CD14-positive monocyte (primary cell): ENCODE measurements at regions not wholly inside any gene's neighbourhood (a gene's known extent, or its start where the extent isn't known, plus 50 kb on each side); places are given as distances from the start of the nearest gene placed in this dataset.

Experiments
- DNase-seq, 3 donors: peaks; one replicate each; pipeline ENCODE4 v3.0.0-alpha.2; 2011 to 2022
- H2AFZ ChIP-seq: 2 replicates; pipeline ENCODE4 v1.6.0; 2012; ENCODE audit warnings: mild to moderate bottlenecking, low read depth, low read length, inconsistent platforms; ENCODE audit not compliant: insufficient read depth, poor library complexity, severe bottlenecking
- H3K27ac ChIP-seq, 2 donors: 1 replicate in 1 of 2; 2 replicates in 1 of 2; pipeline ENCODE4 v1.5.1; 2012 to 2013; ENCODE audit warnings: low read length in 2 of 2, control low read depth in 1 of 2, inconsistent platforms in 1 of 2, low read depth in 1 of 2, mild to moderate bottlenecking in 1 of 2
- H3K27me3 ChIP-seq, 2 donors: one replicate each; pipeline versions ENCODE4 v1.6.0 to v1.6.1; 2011 to 2013; ENCODE audit warnings: low read length in 2 of 2; ENCODE audit not compliant: control insufficient read depth in 2 of 2, insufficient read depth in 2 of 2
- H3K36me3 ChIP-seq, 2 donors: replicated peaks in 1 of 2; 1 replicate in 1 of 2; 2 replicates in 1 of 2; pipeline versions ENCODE4 v1.5.1 to v1.6.1; 2012 to 2013; ENCODE audit warnings: low read length in 2 of 2, control low read depth in 1 of 2, inconsistent platforms in 1 of 2, mild to moderate bottlenecking in 1 of 2; ENCODE audit not compliant: insufficient read depth in 2 of 2, control insufficient read depth in 1 of 2
- H3K4me1 ChIP-seq, 2 donors: 1 replicate in 1 of 2; 2 replicates in 1 of 2; pipeline versions ENCODE4 v1.5.1 to v1.6.1; 2012 to 2013; ENCODE audit warnings: low read length in 2 of 2, control low read depth in 1 of 2, inconsistent platforms in 1 of 2, mild to moderate bottlenecking in 1 of 2, moderate library complexity in 1 of 2; ENCODE audit not compliant: insufficient read depth in 2 of 2, control insufficient read depth in 1 of 2
- H3K4me2 ChIP-seq: replicated peaks from 2 replicates; pipeline ENCODE3; 2012; ENCODE audit warnings: low read length, moderate library complexity, mild to moderate bottlenecking; ENCODE audit not compliant: poor library complexity, severe bottlenecking; ENCODE audit errors: extremely low read depth
- H3K4me3 ChIP-seq, 3 experiments: fragments of 200-600 bp in 1 of 3; sonication (generic) in 1 of 3; replicated peaks in 1 of 3; 1 replicate in 2 of 3; 2 replicates in 1 of 3; pipeline ENCODE4 v1.5.1; 2011 to 2013; ENCODE audit warnings: low read length in 3 of 3, mild to moderate bottlenecking in 3 of 3, control low read depth in 2 of 3, low read depth in 2 of 3, inconsistent platforms in 1 of 3, moderate library complexity in 1 of 3
- H3K79me2 ChIP-seq: 2 replicates; pipeline ENCODE4 v1.6.0; 2012; ENCODE audit warnings: mild to moderate bottlenecking, control low read depth, inconsistent platforms, low read length, moderate library complexity; ENCODE audit not compliant: insufficient read depth
- H3K9ac ChIP-seq: 2 replicates; pipeline ENCODE4 v1.6.0; 2017; ENCODE audit warnings: low read length, mild to moderate bottlenecking; ENCODE audit not compliant: insufficient read depth, poor library complexity, severe bottlenecking
- H3K9me3 ChIP-seq, 2 donors: replicated peaks in 1 of 2; 1 replicate in 1 of 2; 2 replicates in 1 of 2; pipeline versions ENCODE4 v1.5.1 to v1.6.1; 2012 to 2013; ENCODE audit warnings: low read length in 2 of 2, control low read depth in 1 of 2; ENCODE audit not compliant: control insufficient read depth in 1 of 2, insufficient read depth in 1 of 2
- H4K20me1 ChIP-seq: 2 replicates; pipeline ENCODE4 v1.6.0; 2012; ENCODE audit warnings: mild to moderate bottlenecking, low read length, control low read depth, moderate library complexity; ENCODE audit not compliant: insufficient read depth
- H3K27ac Mint-ChIP-seq, 7 donors: one replicate each; pipeline ENCODE4 v1.8.0; 2020; ENCODE audit warnings: mild to moderate bottlenecking in 7 of 7, mixed read lengths in 7 of 7, moderate library complexity in 6 of 7, inconsistent platforms in 2 of 7
- H3K27me3 Mint-ChIP-seq, 3 donors: one replicate each; pipeline ENCODE4 v1.8.0; 2021 to 2022; ENCODE audit warnings: low read depth in 3 of 3, mild to moderate bottlenecking in 3 of 3, mixed read lengths in 3 of 3, moderate library complexity in 3 of 3, inconsistent platforms in 1 of 3
- H3K36me3 Mint-ChIP-seq, 2 donors: one replicate each; pipeline ENCODE4 v1.8.0; 2020; ENCODE audit warnings: mixed read lengths in 2 of 2, inconsistent platforms in 1 of 2, mild to moderate bottlenecking in 1 of 2
- H3K4me1 Mint-ChIP-seq: one replicate; pipeline ENCODE4 v1.8.0; 2020; ENCODE audit warnings: mild to moderate bottlenecking, mixed read lengths
- H3K4me3 Mint-ChIP-seq, 2 donors: one replicate each; pipeline ENCODE4 v1.8.0; 2020; ENCODE audit warnings: mild to moderate bottlenecking in 2 of 2, mixed read lengths in 2 of 2, moderate library complexity in 1 of 2
- H3K9me3 Mint-ChIP-seq, 7 donors: one replicate each; pipeline ENCODE4 v1.8.0; 2020 to 2022; ENCODE audit warnings: mixed read lengths in 7 of 7, mild to moderate bottlenecking in 6 of 7, moderate library complexity in 6 of 7, inconsistent platforms in 2 of 7
- WGBS: methylation state at CpG from one replicate; pipeline ENCODE4 v1.1.5; 2013; ENCODE audit warnings: missing lambda C conversion rate; ENCODE audit not compliant: insufficient coverage; 5-methylcytosine and 5-hydroxymethylcytosine counted together
- intact Hi-C, 2 donors: fragments of 100-400 bp; cut with micrococcal nuclease; formaldehyde crosslinking; loops; one replicate each; pipeline versions ENCODE4 v1.15.0 to v1.15.1; 2023
- TF ChIP-seq, protein P1 (sequence below): fragments of 200-600 bp; IDR thresholded peaks from one replicate; pipeline ENCODE4 v1.8.0; 2022; ENCODE audit warnings: antibody characterized with exemption, mild to moderate bottlenecking

DNA sequence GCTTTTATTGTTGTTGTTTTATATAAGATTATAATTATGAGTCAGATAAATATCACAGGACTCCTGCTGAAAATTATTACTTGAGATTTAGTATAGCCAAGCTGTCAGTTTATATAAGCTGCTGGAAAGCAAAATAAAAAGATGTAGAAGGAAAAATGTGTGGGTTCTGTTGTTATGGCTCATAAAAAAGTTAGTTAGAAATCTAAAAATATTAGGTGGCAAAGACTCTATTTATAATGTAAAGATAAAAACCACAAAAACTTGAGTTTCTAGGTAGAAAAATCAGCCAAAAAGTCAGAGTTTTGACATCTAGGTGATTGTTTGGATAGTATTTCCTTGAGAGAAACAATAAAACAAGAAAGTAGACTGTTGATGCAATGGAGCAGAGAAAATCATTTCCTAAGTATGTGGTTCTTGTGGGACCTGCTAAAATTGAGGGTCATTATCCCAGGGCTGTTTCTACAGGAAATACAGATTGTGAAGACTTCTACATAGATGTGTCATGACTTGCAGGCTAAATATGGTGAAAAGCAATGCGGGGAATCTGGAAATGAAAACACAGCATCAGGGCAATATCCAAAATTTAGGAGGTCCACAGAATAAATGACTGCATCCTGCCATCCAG lies 1109.6 kb upstream of the CADM2 start:
- no peaks in the 10 kb centered on the region for H3K9me3 ChIP-seq
- Mint-ChIP-seq H3K9me3 (peaks cover 0 to 2% (median 0%) of the 10 kb centered on the region in 7 donors), H3K27me3 (peaks cover 0 to 1% (median 0%) of the 10 kb centered on the region in 3 donors), H3K36me3 (no peaks in the 10 kb centered on the region), H3K27ac (no peak overlapping the region), H3K4me1 (no peaks in the 10 kb centered on the region), H3K4me3 (no peak overlapping the region)
- no peak overlapping the region for H3K4me3 ChIP-seq
- TF ChIP-seq, protein P1, sequence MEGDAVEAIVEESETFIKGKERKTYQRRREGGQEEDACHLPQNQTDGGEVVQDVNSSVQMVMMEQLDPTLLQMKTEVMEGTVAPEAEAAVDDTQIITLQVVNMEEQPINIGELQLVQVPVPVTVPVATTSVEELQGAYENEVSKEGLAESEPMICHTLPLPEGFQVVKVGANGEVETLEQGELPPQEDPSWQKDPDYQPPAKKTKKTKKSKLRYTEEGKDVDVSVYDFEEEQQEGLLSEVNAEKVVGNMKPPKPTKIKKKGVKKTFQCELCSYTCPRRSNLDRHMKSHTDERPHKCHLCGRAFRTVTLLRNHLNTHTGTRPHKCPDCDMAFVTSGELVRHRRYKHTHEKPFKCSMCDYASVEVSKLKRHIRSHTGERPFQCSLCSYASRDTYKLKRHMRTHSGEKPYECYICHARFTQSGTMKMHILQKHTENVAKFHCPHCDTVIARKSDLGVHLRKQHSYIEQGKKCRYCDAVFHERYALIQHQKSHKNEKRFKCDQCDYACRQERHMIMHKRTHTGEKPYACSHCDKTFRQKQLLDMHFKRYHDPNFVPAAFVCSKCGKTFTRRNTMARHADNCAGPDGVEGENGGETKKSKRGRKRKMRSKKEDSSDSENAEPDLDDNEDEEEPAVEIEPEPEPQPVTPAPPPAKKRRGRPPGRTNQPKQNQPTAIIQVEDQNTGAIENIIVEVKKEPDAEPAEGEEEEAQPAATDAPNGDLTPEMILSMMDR = no peak
- no peaks in the 10 kb centered on the region for H3K27me3 ChIP-seq
- no peak overlapping the region for H3K4me2 ChIP-seq
- H4K20me1 ChIP-seq = no peaks in the 10 kb centered on the region
- H3K27ac ChIP-seq = no peak overlapping the region
- no peak overlapping the region for H2AFZ ChIP-seq
- intact Hi-C loops = no loop called here
- no peak for DNase-seq
- H3K36me3 ChIP-seq = no peaks in the 10 kb centered on the region
- H3K4me1 ChIP-seq = no peaks in the 10 kb centered on the region
- H3K79me2 ChIP-seq = no peaks in the 10 kb centered on the region
- H3K9ac ChIP-seq = no peak overlapping the region
- whole genome bisulfite sequencing = 40% methylated on average over 1 of the region's 1 CpG

DNA sequence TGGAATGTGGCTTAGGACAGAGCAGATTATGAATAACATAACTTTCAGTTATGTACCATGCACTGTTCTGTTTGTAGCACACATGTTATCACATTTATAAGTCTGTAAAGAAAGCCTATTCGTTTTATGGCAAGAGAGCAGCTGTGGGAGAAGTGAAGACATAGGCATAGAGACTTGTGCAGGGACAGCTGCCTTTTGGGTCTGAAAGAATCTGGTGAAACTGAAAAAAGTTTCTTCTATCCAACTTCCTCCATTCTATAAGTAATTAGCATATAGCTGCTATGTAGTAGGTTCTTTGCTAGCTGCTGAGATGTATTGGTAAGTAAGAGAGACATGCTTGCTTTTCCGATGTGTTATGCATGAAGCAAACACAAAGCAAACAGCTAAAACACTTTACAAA lies 1095.4 kb upstream of the CADM2 start:
- no peak overlapping the region for H3K4me3 Mint-ChIP-seq
- no peak for DNase-seq
- Histone ChIP-seq H3K79me2 (no peaks in the 10 kb centered on the region), H3K9me3 (peaks cover 8 to 9% of the 10 kb centered on the region in 2 donors), H3K4me3 (no peak overlapping the region), H3K36me3 (no peaks in the 10 kb centered on the region), H3K4me2 (no peak overlapping the region), H3K27me3 (no peaks in the 10 kb centered on the region), H3K9ac (no peak overlapping the region), H4K20me1 (no peaks in the 10 kb centered on the region), H3K27ac (no peak overlapping the region), H2AFZ (no peak overlapping the region), H3K4me1 (no peaks in the 10 kb centered on the region)
- intact Hi-C loops = no loop called here
- no peaks in the 10 kb centered on the region for H3K36me3 Mint-ChIP-seq
- TF ChIP-seq, protein P1 = no peak
- H3K27ac Mint-ChIP-seq = no peak overlapping the region
- H3K4me1 Mint-ChIP-seq = no peaks in the 10 kb centered on the region
- no CpG with 5 or more reads among the region's 2 CpGs for whole genome bisulfite sequencing
- peaks cover 0 to 8% (median 5%) of the 10 kb centered on the region in 7 donors for H3K9me3 Mint-ChIP-seq
- no peaks in the 10 kb centered on the region for H3K27me3 Mint-ChIP-seq
